ENCODE measurements at regions not wholly inside any gene's neighbourhood (a gene's known extent, or its start where the extent isn't known, plus 50 kb on each side); places are given as distances from the start of the nearest gene placed in this dataset.
"Not testable (repeated sequence)": the region's sequence is repeated elsewhere in the genome, so short reads cannot be mapped to it uniquely, and the experiment has no call there.

DNA sequence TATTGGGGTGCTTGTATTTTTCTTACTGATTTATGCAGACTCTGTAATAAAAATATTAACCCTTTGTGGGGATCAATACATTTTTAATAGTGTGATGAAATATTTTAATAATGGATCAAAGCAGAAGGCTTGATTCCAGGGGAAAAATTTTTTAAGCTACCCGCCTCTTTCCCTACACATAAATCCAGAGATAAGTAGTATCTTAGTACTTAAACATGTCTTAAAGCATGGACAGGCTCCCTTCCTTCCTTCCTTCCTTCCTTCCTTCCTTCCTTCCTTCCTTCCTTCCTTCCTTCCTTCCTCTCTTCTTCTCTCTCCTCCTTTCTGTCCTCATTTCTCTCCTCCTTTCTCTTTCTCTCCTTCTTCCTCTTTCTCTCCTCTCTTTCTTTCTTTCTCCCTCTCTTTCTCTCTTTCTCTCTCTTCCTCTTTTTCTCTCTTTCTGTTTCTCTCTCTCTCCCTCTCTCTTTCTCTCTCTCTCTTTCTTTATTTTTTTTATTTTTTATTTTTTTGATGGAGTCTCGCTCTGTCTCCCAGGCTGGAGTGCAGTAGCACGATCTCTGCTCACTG lies 78.0 kb upstream of the SPRY4 start:
- H3K9me3 Mint-ChIP-seq: peaks cover 4% of the 10 kb centered on the region
- H3K4me1 Mint-ChIP-seq (ENCODE audit: unreplicated experiment): peaks cover 29% of the 10 kb centered on the region
- DNase-seq (ENCODE audit: extremely low spot score, unreplicated experiment): no peak
- H3K27ac Mint-ChIP-seq: no peak overlapping the region
- H3K4me3 Mint-ChIP-seq: no peak overlapping the region
- TF ChIP-seq, protein P1, sequence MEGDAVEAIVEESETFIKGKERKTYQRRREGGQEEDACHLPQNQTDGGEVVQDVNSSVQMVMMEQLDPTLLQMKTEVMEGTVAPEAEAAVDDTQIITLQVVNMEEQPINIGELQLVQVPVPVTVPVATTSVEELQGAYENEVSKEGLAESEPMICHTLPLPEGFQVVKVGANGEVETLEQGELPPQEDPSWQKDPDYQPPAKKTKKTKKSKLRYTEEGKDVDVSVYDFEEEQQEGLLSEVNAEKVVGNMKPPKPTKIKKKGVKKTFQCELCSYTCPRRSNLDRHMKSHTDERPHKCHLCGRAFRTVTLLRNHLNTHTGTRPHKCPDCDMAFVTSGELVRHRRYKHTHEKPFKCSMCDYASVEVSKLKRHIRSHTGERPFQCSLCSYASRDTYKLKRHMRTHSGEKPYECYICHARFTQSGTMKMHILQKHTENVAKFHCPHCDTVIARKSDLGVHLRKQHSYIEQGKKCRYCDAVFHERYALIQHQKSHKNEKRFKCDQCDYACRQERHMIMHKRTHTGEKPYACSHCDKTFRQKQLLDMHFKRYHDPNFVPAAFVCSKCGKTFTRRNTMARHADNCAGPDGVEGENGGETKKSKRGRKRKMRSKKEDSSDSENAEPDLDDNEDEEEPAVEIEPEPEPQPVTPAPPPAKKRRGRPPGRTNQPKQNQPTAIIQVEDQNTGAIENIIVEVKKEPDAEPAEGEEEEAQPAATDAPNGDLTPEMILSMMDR (conservative IDR thresholded peaks at IDR 0.05): no peak
- no peaks in the 10 kb centered on the region for H3K27me3 Mint-ChIP-seq
- H3K36me3 Mint-ChIP-seq: no peaks in the 10 kb centered on the region

DNA sequence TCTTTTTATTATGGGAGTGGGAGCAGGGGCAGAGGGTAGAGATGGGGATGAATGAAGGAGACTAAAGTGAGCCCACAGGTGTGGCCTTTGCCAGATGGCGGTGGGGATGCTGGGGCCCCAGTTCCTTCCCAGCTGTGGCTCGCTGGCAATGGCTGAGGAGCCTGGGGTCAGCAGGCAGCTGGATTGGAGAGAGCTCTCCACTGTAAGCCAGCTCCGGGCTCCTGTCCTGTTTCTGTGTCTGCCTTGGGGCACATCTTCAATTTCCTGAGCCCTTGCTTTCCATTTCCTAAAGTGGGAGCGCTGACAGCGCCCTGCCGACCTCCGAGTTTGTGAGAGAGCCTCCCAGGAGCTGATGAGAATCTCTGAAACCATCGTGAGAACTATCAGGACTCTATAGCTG lies 75.6 kb upstream of the SPRY4 start:
- H3K27ac Mint-ChIP-seq: peak overlapping the region; percentile 67
- H3K27me3 Mint-ChIP-seq: no peaks in the 10 kb centered on the region
- H3K36me3 Mint-ChIP-seq: no peaks in the 10 kb centered on the region

DNA sequence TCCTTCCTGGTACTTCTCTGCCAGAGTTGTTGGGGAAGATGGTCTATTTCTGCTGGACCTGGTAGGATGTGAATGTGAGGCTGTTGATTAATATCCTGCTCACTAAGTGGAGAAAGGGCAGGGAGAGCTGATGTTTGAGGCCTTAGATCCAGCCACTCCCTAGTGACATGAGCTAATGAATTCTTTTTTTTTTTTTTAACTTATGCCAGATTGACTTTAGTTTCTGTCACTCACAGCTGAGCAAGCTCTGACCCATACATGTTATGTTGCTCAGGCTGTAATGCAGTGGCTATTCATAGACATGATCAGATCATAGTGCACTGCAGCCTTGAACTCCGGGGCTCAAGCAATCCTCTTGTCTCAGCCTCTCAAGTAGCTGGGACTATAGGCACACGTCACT lies 75.1 kb upstream of the SPRY4 start:
- H3K4me3 Mint-ChIP-seq: peak overlapping the region; percentile 13
- no peak for DNase-seq (ENCODE audit: extremely low spot score, unreplicated experiment)
- no peaks in the 10 kb centered on the region for H3K36me3 Mint-ChIP-seq
- TF ChIP-seq, protein P1 (conservative IDR thresholded peaks at IDR 0.05): no peak
- H3K9me3 Mint-ChIP-seq: peaks cover 16% of the 10 kb centered on the region
- H3K27ac Mint-ChIP-seq: peak overlapping the region; percentile 67
- no peaks in the 10 kb centered on the region for H3K27me3 Mint-ChIP-seq
- H3K4me1 Mint-ChIP-seq (ENCODE audit: unreplicated experiment): peaks cover 25% of the 10 kb centered on the region

More for the DNA sequence above, 75.6 kb upstream of the SPRY4 start:
- H3K9me3 Mint-ChIP-seq: peaks cover 16% of the 10 kb centered on the region
- DNase-seq (ENCODE audit: extremely low spot score, unreplicated experiment): no peak
- H3K4me1 Mint-ChIP-seq (ENCODE audit: unreplicated experiment): peaks cover 29% of the 10 kb centered on the region
- TF ChIP-seq, protein P1 (conservative IDR thresholded peaks at IDR 0.05): no peak
- no peak overlapping the region for H3K4me3 Mint-ChIP-seq

DNA sequence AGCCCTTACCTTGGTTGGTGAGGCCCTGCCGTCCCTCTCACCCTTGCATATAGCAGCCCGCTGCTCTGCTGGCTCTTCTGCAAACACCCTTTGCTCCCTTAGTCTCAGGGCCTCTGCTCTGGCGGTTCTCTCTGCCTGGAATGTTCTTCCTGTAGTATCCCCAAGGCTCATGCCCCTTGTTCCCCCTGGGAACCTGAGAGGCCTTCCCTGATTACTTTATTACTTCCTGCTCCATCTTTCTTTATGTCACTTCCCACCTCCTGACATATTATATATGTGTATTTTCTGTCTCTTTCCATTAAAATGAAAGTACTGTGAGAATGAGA lies 73.9 kb upstream of the SPRY4 start:
- no peaks in the 10 kb centered on the region for H3K27me3 Mint-ChIP-seq
- TF ChIP-seq, protein P1 (conservative IDR thresholded peaks at IDR 0.05): no peak
- H3K4me1 Mint-ChIP-seq (ENCODE audit: unreplicated experiment): peaks cover 15% of the 10 kb centered on the region
- peaks cover 16% of the 10 kb centered on the region for H3K9me3 Mint-ChIP-seq
- no peak for DNase-seq (ENCODE audit: extremely low spot score, unreplicated experiment)
- no peak overlapping the region for H3K4me3 Mint-ChIP-seq
- no peaks in the 10 kb centered on the region for H3K36me3 Mint-ChIP-seq
- no peak overlapping the region for H3K27ac Mint-ChIP-seq

DNA sequence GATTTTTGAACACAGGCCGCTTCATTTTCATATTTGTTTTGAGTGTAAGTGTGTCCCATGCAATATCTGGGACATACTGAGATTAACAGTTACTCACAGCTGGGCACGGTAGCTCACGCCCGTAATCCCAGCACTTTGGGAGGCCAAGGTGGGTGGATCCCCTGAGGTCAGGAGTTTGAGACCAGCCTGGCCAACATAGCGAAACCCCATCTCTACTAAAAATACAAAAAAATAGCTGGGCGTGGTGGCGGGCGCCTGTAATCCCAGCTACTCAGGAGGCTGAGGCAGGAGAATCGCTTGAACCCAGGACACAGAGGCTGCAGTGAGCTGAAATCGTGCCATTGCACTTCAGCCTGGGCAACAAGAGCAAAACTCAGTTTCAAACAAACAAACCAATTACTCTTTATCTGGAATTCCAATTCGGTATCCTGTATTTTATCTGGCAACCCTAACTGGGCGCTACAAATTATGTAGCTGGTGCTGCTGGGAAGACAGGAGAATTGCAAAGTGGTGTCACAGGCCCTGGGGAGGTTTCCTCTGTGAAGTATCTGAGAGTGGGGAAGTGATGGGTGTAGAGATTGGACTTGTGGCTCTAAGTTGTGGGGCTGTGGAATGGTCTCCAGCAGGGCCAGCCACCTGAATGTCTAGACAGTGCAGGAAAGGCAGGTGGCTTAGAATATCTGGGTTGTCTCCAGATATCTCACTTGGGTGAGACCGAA lies 73.3 kb upstream of the SPRY4 start:
- not testable (repeated sequence) for DNase-seq (ENCODE audit: extremely low spot score, unreplicated experiment); H3K27ac Mint-ChIP-seq; H3K27me3 Mint-ChIP-seq; H3K36me3 Mint-ChIP-seq; H3K4me3 Mint-ChIP-seq
- H3K9me3 Mint-ChIP-seq: peaks cover 16% of the 10 kb centered on the region
- H3K4me1 Mint-ChIP-seq (ENCODE audit: unreplicated experiment): peaks cover 13% of the 10 kb centered on the region

DNA sequence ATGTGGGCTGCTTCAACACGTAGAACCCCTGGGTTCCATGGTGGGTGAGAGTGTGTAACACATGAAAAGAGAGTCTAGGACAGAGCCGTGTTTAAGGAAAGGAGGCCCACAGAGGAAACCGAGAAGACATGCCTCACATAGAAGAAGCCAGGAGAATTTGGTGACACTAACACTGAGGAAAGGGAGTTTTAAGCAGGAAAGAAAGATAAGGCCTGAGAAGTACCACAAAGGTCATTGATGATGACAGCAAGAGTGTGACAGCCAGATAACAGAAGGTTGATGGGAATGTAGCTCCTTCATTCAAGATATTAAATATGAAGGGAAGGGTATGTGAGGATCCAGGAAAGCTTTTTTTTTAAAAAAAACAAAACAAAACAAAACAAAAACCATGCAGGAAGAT lies 72.4 kb upstream of the SPRY4 start:
- TF ChIP-seq, protein P1 (conservative IDR thresholded peaks at IDR 0.05): no peak
- peaks cover 13% of the 10 kb centered on the region for H3K4me1 Mint-ChIP-seq (ENCODE audit: unreplicated experiment)
- peaks cover 16% of the 10 kb centered on the region for H3K9me3 Mint-ChIP-seq
- H3K36me3 Mint-ChIP-seq: no peaks in the 10 kb centered on the region
- no peaks in the 10 kb centered on the region for H3K27me3 Mint-ChIP-seq
- no peak overlapping the region for H3K4me3 Mint-ChIP-seq
- H3K27ac Mint-ChIP-seq: no peak overlapping the region
- DNase-seq (ENCODE audit: extremely low spot score, unreplicated experiment): no peak

Data from type B pancreatic cell (in vitro differentiated cells).